T-cell (primary cell): ENCODE measurements at regions not wholly inside any gene's neighbourhood (a gene's known extent, or its start where the extent isn't known, plus 50 kb on each side); places are given as distances from the start of the nearest gene placed in this dataset.

Source experiments
- ATAC-seq, 4 experiments: fragments of 200-7000 bp in 3 of 4; fragments of 150-1000 bp in 1 of 4; cut with Tn5 transposase; replicated peaks in 1 of 4; 1 replicate in 3 of 4; 2 replicates in 1 of 4; pipeline ENCODE4 v1.10.0; 2021; ENCODE audit warnings: moderate library complexity in 3 of 4, mild to moderate bottlenecking in 2 of 4, moderate number of reproducible peaks in 1 of 4
- CTCF ChIA-PET, 2 donors: fragments of 300-600 bp; sonication (Branson Sonifier 250); formaldehyde crosslinking; loops; one replicate each; lab custom pipeline; 2022; ENCODE audit warnings: antibody characterized with exemption in 2 of 2; lab: Charles Lee
- POLR2A ChIA-PET, 2 donors: fragments of 300-600 bp; sonication (Branson Sonifier 250); formaldehyde crosslinking; loops; one replicate each; lab custom pipeline; 2022; ENCODE audit warnings: antibody characterized with exemption in 2 of 2; lab: Charles Lee
- DNase-seq, 35 experiments: peaks; one replicate each; pipeline versions ENCODE4 v3.0.0 to v3.0.0-alpha.2; 2013 to 2023
- H3K27ac ChIP-seq: one replicate; pipeline ENCODE4 v1.5.1; 2013; ENCODE audit warnings: low read length
- H3K27me3 ChIP-seq, 2 experiments: replicated peaks in 1 of 2; 1 replicate in 1 of 2; 2 replicates in 1 of 2; pipeline versions ENCODE4 v1.6.1 to v1.7.0; 2013; ENCODE audit warnings: low read length in 1 of 2, mixed read lengths in 1 of 2; ENCODE audit not compliant: control insufficient read depth in 2 of 2, insufficient read depth in 2 of 2; ENCODE audit errors: extremely low read depth in 1 of 2
- H3K36me3 ChIP-seq, 2 donors: 1 replicate in 1 of 2; 2 replicates in 1 of 2; pipeline versions ENCODE4 v1.6.1 to v1.7.0; 2013; ENCODE audit warnings: low read length in 1 of 2; ENCODE audit not compliant: control insufficient read depth in 2 of 2, insufficient read depth in 1 of 2; ENCODE audit errors: extremely low read depth in 1 of 2
- H3K4me1 ChIP-seq, 2 experiments: 1 replicate in 1 of 2; 2 replicates in 1 of 2; pipeline versions ENCODE4 v1.6.1 to v1.7.0; 2013; ENCODE audit warnings: low read length in 2 of 2, mixed read lengths in 1 of 2; ENCODE audit not compliant: insufficient read depth in 2 of 2, control insufficient read depth in 1 of 2; ENCODE audit errors: extremely low read depth in 1 of 2
- H3K4me3 ChIP-seq, 2 donors: 1 replicate in 1 of 2; 2 replicates in 1 of 2; pipeline versions ENCODE4 v1.5.1 to v1.7.0; 2013; ENCODE audit warnings: mild to moderate bottlenecking in 2 of 2, low read length in 1 of 2, moderate library complexity in 1 of 2; ENCODE audit not compliant: control insufficient read depth in 1 of 2; ENCODE audit errors: extremely low read depth in 1 of 2
- H3K9me3 ChIP-seq: 2 replicates; pipeline ENCODE4 v1.7.0; 2013
- H3K27ac Mint-ChIP-seq, 2 donors: one replicate each; pipeline ENCODE4 v1.8.0; 2020 to 2021; ENCODE audit warnings: mild to moderate bottlenecking in 2 of 2, mixed read lengths in 2 of 2
- H3K27me3 Mint-ChIP-seq, 2 donors: one replicate each; pipeline ENCODE4 v1.8.0; 2021 to 2022; ENCODE audit warnings: mixed read lengths in 2 of 2
- H3K36me3 Mint-ChIP-seq: one replicate; pipeline ENCODE4 v1.8.0; 2021; ENCODE audit warnings: mixed read lengths
- H3K4me1 Mint-ChIP-seq, 3 donors: one replicate each; pipeline ENCODE4 v1.8.0; 2020 to 2022; ENCODE audit warnings: mixed read lengths in 3 of 3, mild to moderate bottlenecking in 1 of 3
- H3K4me3 Mint-ChIP-seq, 3 donors: one replicate each; pipeline ENCODE4 v1.8.0; 2020 to 2022; ENCODE audit warnings: mild to moderate bottlenecking in 3 of 3, mixed read lengths in 3 of 3, moderate library complexity in 3 of 3
- H3K9me3 Mint-ChIP-seq, 3 donors: one replicate each; pipeline ENCODE4 v1.8.0; 2020 to 2022; ENCODE audit warnings: mixed read lengths in 3 of 3
- WGBS: methylation state at CpG from one replicate; pipeline ENCODE4 v1.1.5; 2013; ENCODE audit warnings: missing lambda C conversion rate; ENCODE audit not compliant: insufficient coverage; 5-methylcytosine and 5-hydroxymethylcytosine counted together

DNA sequence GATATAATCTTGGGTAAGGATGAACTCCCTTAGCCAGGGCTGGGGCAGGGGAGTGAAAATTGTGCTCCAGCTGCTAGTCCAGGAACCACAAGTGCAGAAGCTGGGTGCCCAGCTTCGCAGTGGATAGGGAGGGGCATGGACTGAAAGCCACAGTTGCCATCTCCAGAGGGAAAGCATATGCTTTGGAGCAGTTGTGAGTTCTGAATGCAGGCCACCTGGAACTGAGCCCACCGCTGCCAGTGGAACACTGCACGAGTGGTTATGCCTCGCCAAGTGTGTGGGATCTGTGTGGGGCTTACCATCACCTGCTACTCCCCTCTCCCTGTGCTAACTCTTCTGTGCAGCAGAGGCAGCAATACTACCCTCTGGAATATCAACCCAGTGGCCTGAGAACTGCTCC lies 158.4 kb upstream of the DPT start:
- no peak overlapping the region for H3K4me3 ChIP-seq
- no peak overlapping the region for H3K27ac Mint-ChIP-seq
- no peaks in the 10 kb centered on the region for H3K4me1 Mint-ChIP-seq
- H3K27me3 Mint-ChIP-seq, result peaks cover 0 to 7% of the 10 kb centered on the region in 2 donors
- peaks cover 0 to 5% (median 0%) of the 10 kb centered on the region in 3 donors for H3K9me3 Mint-ChIP-seq
- ATAC-seq (no peak), DNase-seq (no peak)
- no peak overlapping the region for H3K4me3 Mint-ChIP-seq
- no peak overlapping the region for H3K27ac ChIP-seq
- peaks cover 0 to 11% of the 10 kb centered on the region in 2 experiments for H3K27me3 ChIP-seq
- no peaks in the 10 kb centered on the region for H3K36me3 Mint-ChIP-seq
- no peaks in the 10 kb centered on the region for H3K4me1 ChIP-seq
- CTCF ChIA-PET, result no interaction called here
- H3K36me3 ChIP-seq, result no peaks in the 10 kb centered on the region
- H3K9me3 ChIP-seq, result no peaks in the 10 kb centered on the region
- POLR2A ChIA-PET, result no interaction called here
- WGBS, result 70% methylated on average over 2 of the region's 4 CpGs

DNA sequence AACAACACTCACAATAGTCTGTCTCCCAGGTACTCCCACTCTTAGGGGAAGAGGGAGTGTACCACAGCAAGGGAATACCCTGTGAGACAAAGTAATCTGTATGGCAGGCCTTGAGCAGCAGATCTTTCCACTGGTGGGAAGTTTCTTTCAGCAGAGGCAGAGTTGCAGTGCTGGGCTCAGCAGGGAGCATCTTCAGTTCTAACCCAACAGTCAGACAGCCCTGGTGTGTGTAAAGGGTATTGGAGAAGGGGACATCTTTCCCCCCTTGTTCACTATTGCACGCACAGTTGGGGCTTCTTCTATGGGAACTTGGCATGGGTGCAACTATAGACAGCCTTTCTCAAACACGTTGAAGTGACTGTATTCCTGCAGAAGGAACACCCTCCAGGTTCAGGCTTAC lies 159.4 kb upstream of the DPT start:
- H3K4me3 ChIP-seq, result no peak overlapping the region
- WGBS, result no CpG with 5 or more reads among the region's 2 CpGs
- peaks cover 0 to 5% (median 0%) of the 10 kb centered on the region in 3 donors for H3K9me3 Mint-ChIP-seq
- ATAC-seq (no peak), DNase-seq (no peak)
- no peak overlapping the region for H3K27ac Mint-ChIP-seq
- CTCF ChIA-PET, result no interaction called here
- no peaks in the 10 kb centered on the region for H3K4me1 ChIP-seq
- H3K36me3 Mint-ChIP-seq, result no peaks in the 10 kb centered on the region
- H3K9me3 ChIP-seq, result no peaks in the 10 kb centered on the region
- no peaks in the 10 kb centered on the region for H3K36me3 ChIP-seq
- H3K27ac ChIP-seq, result no peak overlapping the region
- peaks cover 0 to 7% of the 10 kb centered on the region in 2 donors for H3K27me3 Mint-ChIP-seq
- H3K27me3 ChIP-seq, result peaks cover 0 to 11% of the 10 kb centered on the region in 2 experiments
- POLR2A ChIA-PET, result no interaction called here
- H3K4me1 Mint-ChIP-seq, result no peaks in the 10 kb centered on the region
- H3K4me3 Mint-ChIP-seq, result no peak overlapping the region

DNA sequence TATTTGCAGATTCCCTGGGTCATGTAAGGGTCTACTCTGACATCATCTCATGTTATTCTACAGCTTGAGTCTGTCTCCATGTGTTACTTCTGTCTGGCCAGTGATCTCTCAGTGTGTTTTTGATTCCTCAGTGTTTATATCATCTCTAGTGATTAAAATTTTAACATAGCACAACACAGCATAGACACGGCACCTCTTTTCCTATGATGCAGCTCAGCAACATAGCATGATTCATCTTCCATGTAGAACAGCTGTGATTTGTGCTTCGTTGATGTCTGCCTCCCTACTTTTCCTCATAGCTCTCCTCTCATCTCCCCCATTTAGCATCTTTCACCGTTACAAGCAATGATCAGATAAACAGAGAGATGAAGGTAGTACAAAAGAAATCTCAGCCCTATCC lies 163.9 kb upstream of the DPT start:
- peaks cover 0 to 5% of the 10 kb centered on the region in 2 experiments for H3K27me3 ChIP-seq
- no peaks in the 10 kb centered on the region for H3K4me1 Mint-ChIP-seq
- CTCF ChIA-PET, result interaction anchor here in 1 of 2 donors (0.5 kb wide), 1 partner anchor 50 kb away, joined by 3 read pairs; no protein-coding TSS in a partner anchor
- no peaks in the 10 kb centered on the region for H3K36me3 ChIP-seq
- ATAC-seq (no peak), DNase-seq (no peak)
- H3K27ac Mint-ChIP-seq, result no peak overlapping the region
- WGBS, result 91% methylated on average over 1 of the region's 3 CpGs
- H3K36me3 Mint-ChIP-seq, result no peaks in the 10 kb centered on the region
- no peaks in the 10 kb centered on the region for H3K4me1 ChIP-seq
- H3K9me3 Mint-ChIP-seq, result no peaks in the 10 kb centered on the region
- H3K4me3 Mint-ChIP-seq, result no peak overlapping the region
- POLR2A ChIA-PET, result interaction anchor here in 1 of 2 donors (0.9 kb wide), 1 partner anchor 59 kb away, joined by 3 read pairs; no protein-coding TSS in a partner anchor
- peaks cover 20 to 23% of the 10 kb centered on the region in 2 donors for H3K27me3 Mint-ChIP-seq
- no peaks in the 10 kb centered on the region for H3K9me3 ChIP-seq
- H3K4me3 ChIP-seq, result no peak overlapping the region
- no peak overlapping the region for H3K27ac ChIP-seq

DNA sequence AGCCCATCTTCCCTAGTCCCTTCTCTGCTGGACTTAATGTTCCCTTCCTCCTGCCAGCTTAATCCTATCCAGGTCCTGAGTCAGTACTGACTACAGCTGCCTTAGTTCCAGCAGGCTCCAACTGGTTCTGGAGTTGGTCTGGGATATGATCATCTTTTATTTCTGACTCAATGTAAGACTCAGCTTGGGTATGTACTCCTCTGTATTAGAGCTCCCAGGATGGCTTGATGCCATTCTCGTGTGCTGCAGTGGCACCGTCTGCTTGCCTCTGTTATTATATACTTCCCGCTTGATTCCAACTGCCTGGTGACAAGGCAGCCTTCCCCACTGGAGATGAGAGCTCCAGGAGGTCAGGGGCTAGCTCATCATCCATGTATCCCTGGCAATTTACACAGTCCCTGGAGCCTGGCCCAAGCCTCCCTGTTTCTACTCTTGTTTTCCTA lies 164.4 kb upstream of the DPT start:
- ChIA-PET CTCF (interaction anchor here in 1 of 2 donors (0.5 kb wide), 1 partner anchor 49 kb away, joined by 3 read pairs; no protein-coding TSS in a partner anchor), POLR2A (interaction anchor here in 1 of 2 donors (0.9 kb wide), 1 partner anchor 59 kb away, joined by 3 read pairs; no protein-coding TSS in a partner anchor)
- H3K36me3 Mint-ChIP-seq, result no peaks in the 10 kb centered on the region
- H3K27ac Mint-ChIP-seq, result no peak overlapping the region
- Histone ChIP-seq H3K36me3 (no peaks in the 10 kb centered on the region), H3K9me3 (no peaks in the 10 kb centered on the region), H3K4me3 (no peak overlapping the region), H3K27me3 (peaks cover 0 to 3% of the 10 kb centered on the region in 2 experiments), H3K4me1 (no peaks in the 10 kb centered on the region), H3K27ac (no peak overlapping the region)
- WGBS, result 89% methylated on average over 3 of the region's 3 CpGs
- DNase-seq (no peak), ATAC-seq (no peak)
- H3K4me3 Mint-ChIP-seq, result no peak overlapping the region
- no peaks in the 10 kb centered on the region for H3K4me1 Mint-ChIP-seq
- H3K9me3 Mint-ChIP-seq, result no peaks in the 10 kb centered on the region
- peaks cover 22 to 26% of the 10 kb centered on the region in 2 donors for H3K27me3 Mint-ChIP-seq

DNA sequence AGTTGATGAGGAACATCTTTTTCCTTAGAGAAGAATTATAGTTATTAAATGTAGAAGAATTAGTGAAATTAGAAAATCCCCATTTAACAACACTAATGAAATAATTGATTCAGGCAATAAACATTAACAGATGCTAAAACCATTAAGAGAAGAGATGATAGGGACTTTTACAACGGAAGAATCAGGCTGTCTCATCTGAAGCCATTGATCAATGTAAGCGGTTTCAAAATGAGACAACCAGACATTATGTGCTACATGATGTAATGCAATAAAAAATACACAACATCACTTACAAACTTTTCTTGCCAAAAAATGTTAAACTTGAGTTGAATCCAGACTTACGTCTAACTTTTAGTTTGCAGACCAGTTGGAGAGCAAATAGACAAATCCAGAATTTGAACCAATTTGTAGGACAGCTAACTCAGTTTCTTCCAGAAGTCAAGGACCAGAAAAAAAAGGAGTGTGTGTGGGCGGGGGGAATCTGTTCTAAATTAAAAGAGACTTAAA lies 165.4 kb upstream of the DPT start:
- peaks cover 22 to 28% of the 10 kb centered on the region in 2 donors for H3K27me3 Mint-ChIP-seq

DNA sequence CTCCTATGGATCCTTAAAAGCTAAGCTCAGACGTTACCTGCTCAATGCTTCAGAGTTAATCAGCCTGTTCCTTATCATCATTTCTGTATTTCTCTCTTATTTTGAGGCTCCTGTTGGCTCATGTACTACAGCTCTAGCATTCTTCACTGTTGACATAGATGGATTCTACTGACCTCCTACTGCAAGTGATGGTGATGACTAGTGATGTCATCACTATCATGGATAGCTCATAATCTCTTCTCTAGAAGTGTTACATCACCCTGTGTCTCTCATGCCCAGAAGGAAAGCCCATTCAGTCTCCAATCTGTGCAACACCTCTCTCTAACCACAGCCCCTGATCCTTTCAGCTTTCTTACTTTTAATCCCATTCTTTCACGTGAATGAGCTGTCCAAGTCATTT lies 168.2 kb upstream of the DPT start:
- H3K9me3 Mint-ChIP-seq, result no peaks in the 10 kb centered on the region
- H3K27me3 Mint-ChIP-seq, result peaks cover 26 to 30% of the 10 kb centered on the region in 2 donors
- ATAC-seq (no peak), DNase-seq (no peak)
- Histone ChIP-seq H3K27me3 (peaks cover 0 to 3% of the 10 kb centered on the region in 2 experiments), H3K36me3 (no peaks in the 10 kb centered on the region), H3K4me1 (no peaks in the 10 kb centered on the region), H3K4me3 (no peak overlapping the region), H3K27ac (no peak overlapping the region), H3K9me3 (no peaks in the 10 kb centered on the region)
- no peak overlapping the region for H3K4me3 Mint-ChIP-seq
- 69% methylated on average over 2 of the region's 2 CpGs for WGBS
- H3K4me1 Mint-ChIP-seq, result no peaks in the 10 kb centered on the region
- CTCF ChIA-PET, result no interaction called here
- POLR2A ChIA-PET, result no interaction called here
- H3K36me3 Mint-ChIP-seq, result no peaks in the 10 kb centered on the region
- H3K27ac Mint-ChIP-seq, result no peak overlapping the region

More for the DNA sequence above, 165.4 kb upstream of the DPT start:
- Histone ChIP-seq H3K27ac (no peak overlapping the region), H3K36me3 (no peaks in the 10 kb centered on the region), H3K27me3 (peaks cover 0 to 3% of the 10 kb centered on the region in 2 experiments), H3K4me1 (no peaks in the 10 kb centered on the region), H3K9me3 (no peaks in the 10 kb centered on the region), H3K4me3 (no peak overlapping the region)
- no peaks in the 10 kb centered on the region for H3K36me3 Mint-ChIP-seq
- H3K4me1 Mint-ChIP-seq, result no peaks in the 10 kb centered on the region
- POLR2A ChIA-PET, result no interaction called here
- no peak overlapping the region for H3K4me3 Mint-ChIP-seq
- DNase-seq (no peak), ATAC-seq (no peak)
- CTCF ChIA-PET, result interaction anchor here in 1 of 2 donors (0.6 kb wide), 1 partner anchor 407 kb away, joined by 3 read pairs; no protein-coding TSS in a partner anchor
- no peak overlapping the region for H3K27ac Mint-ChIP-seq
- no peaks in the 10 kb centered on the region for H3K9me3 Mint-ChIP-seq
- WGBS, result 86% methylated on average over 1 of the region's 4 CpGs
